ENCODE measurements at regions not wholly inside any gene's neighbourhood (a gene's known extent, or its start where the extent isn't known, plus 50 kb on each side); places are given as distances from the start of the nearest gene placed in this dataset.

GRCh38 chr17:74059479-74060240 is 143.8 kb upstream of the RPL38 start:
- no peak for DNase-seq (ENCODE audit: extremely low read depth in 1 of 2, low read depth in 1 of 2)

- no peak for DNase-seq (ENCODE audit: extremely low read depth in 1 of 2, low read depth in 1 of 2)
Observed at GRCh38 chr17:74061758-74062157, 141.7 kb upstream of the RPL38 start.

- no peak for DNase-seq (ENCODE audit: extremely low read depth in 1 of 2, low read depth in 1 of 2)
Observed at GRCh38 chr17:74062234-74062633, 141.2 kb upstream of the RPL38 start.

GRCh38 chr17:74063439-74063838 is 140.0 kb upstream of the RPL38 start:
- no peak for DNase-seq (ENCODE audit: extremely low read depth in 1 of 2, low read depth in 1 of 2)

DNA sequence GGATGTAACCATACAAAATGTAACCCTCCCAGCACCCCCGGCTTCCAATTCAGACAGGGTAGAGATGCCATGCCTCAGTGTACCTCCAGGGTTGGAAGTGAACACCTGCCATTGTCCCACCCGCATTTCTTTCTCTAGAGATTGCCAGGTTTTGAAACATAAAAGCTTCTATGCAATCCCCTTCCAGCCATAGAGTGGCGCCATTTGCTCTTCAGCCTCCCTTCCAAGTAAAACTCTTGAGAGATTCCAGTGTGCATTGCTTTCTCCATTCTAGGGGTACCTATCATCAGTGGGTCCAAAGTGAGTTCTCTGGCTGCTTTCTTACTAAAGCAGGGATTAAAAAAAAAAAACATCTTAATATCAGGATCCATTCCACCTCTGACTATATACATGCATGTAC is 133.1 kb upstream of the RPL38 start:
- DNase-seq (ENCODE audit: extremely low read depth in 1 of 2, low read depth in 1 of 2): no peak

DNA sequence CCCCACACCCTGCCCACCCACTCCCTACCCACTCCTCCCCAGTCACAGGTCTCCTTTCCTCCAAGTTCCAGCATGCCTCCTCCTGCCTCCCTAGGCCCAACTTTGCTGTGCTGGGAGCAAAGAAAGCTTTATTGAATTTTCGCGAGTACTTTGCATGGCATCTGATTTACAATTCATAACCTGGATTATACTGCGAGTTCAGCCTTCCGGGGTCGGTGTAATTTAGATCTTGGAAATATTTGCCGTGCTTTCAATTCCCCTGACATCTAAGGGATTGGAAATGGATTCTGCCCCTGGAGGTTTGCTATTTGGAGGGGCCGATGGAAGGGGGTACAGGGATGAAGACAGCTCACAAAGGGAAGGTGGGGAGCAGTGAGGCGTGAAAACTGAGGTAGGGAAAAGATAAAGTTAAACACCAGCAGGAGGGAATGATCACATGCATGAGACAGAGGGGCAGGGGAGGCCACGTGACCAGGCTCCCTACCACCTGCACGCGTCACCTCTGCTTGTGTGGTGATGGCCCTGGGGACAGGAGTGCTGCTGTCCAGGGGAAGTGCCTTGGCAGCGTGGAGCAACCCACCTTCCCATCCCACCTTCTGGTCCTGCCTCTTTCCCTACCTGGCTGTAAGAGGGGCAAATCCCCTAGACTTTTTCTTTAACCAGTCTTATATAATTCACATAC is 132.3 kb upstream of the RPL38 start:
- DNase-seq (ENCODE audit: extremely low read depth in 1 of 2, low read depth in 1 of 2): no peak

GRCh38 chr17:74072340-74072739 is 131.1 kb upstream of the RPL38 start:
- DNase-seq (ENCODE audit: extremely low read depth in 1 of 2, low read depth in 1 of 2): no peak

- no peak for DNase-seq (ENCODE audit: extremely low read depth in 1 of 2, low read depth in 1 of 2)
Observed at GRCh38 chr17:74076446-74076845, 127.0 kb upstream of the RPL38 start.

GRCh38 chr17:74077231-74077630 is 126.2 kb upstream of the RPL38 start:
- DNase-seq (ENCODE audit: extremely low read depth in 1 of 2, low read depth in 1 of 2): no peak

- DNase-seq (ENCODE audit: extremely low read depth in 1 of 2, low read depth in 1 of 2): no peak
Observed at GRCh38 chr17:74078363-74078941, 125.0 kb upstream of the RPL38 start.

DNA sequence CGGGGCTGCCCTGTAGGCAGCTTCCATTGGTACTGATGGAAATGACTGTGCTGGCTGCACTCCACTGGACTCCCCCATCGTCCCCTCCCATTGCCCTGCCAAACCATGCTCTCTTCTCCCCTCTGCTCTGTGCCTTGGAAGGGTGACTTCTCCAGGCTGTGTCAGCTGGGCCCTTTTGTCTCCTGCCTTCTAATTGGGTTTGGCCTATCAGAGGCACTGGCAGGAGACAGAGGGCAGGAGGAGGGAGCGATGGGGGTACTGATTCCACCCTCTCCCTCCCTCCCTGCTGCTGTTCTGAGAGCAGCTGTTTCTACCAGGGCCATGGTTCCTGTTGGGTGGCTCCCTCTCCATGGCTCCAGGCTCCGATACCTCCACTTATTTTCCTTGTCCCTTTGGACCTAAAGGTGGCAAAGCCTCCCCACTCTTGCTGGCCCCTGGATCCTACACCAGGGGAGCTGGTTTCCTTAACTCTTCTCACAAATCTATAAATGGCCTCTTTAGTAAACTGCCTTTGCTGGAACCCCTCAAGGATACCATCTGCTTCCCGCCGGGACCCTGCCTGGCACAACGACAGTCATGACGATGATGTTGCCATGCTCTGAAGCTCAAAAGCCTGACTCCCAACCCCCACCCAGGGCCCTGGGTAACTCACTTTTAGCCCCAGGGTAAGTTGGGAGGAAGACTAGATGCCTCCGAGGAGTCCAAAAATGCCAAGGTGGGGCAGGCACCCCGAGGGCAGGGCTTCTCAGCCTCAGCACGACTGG is 123.8 kb upstream of the RPL38 start:
- DNase-seq (ENCODE audit: extremely low read depth in 1 of 2, low read depth in 1 of 2): no peak

GRCh38 chr17:74080656-74081582 is 122.6 kb upstream of the RPL38 start:
- no peak for DNase-seq (ENCODE audit: extremely low read depth in 1 of 2, low read depth in 1 of 2)

DNA sequence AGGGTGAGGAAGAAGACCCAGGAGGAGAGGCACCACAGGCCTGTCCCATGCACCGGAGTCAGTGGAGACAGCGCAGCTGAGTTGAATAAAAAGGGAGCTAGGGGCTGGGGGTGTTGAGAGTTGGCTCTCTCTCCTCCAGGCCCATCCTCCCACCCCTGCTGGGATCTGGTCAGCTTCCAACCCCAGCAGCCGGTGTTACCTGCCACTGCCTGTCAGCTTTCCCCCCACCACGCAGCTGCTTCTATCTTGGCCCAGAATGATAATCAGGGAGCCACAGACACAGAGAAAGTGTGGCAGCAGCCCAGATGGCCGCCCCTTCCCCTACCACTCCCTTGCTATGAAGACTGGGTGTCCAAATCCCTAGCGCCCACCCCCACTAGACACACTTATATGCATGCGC is 120.6 kb upstream of the RPL38 start:
- DNase-seq (ENCODE audit: extremely low read depth in 1 of 2, low read depth in 1 of 2): no peak

DNA sequence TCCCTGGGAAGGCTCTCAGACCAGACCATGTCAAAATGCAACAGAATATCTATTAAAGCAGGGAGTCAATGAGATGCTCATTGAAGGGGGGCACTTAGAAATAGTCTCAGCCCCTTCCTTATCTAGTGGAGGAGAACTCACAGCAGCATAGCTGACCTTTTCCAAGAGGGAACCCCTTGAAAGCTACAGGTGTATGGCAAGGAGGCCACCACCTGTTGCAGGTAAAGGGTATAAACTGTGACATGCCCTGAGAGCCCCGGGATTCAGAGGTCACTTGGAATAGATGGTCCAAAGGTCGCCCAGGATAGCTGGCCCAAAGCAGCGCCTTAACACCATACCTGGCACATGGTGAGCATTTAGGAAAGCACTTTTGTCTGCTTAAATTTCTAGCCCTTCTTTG is 120.2 kb upstream of the RPL38 start:
- no peak for DNase-seq (ENCODE audit: extremely low read depth in 1 of 2, low read depth in 1 of 2)

GRCh38 chr17:74085434-74085833 is 118.0 kb upstream of the RPL38 start:
- DNase-seq (ENCODE audit: extremely low read depth in 1 of 2, low read depth in 1 of 2): no peak

- DNase-seq (ENCODE audit: extremely low read depth in 1 of 2, low read depth in 1 of 2): no peak
Observed at GRCh38 chr17:74087002-74087585, 116.4 kb upstream of the RPL38 start.

GRCh38 chr17:74088285-74088933 is 115.1 kb upstream of the RPL38 start:
- no peak for DNase-seq (ENCODE audit: extremely low read depth in 1 of 2, low read depth in 1 of 2)

- DNase-seq (ENCODE audit: extremely low read depth in 1 of 2, low read depth in 1 of 2): no peak
Observed at GRCh38 chr17:74088934-74089329, 114.5 kb upstream of the RPL38 start.

DNA sequence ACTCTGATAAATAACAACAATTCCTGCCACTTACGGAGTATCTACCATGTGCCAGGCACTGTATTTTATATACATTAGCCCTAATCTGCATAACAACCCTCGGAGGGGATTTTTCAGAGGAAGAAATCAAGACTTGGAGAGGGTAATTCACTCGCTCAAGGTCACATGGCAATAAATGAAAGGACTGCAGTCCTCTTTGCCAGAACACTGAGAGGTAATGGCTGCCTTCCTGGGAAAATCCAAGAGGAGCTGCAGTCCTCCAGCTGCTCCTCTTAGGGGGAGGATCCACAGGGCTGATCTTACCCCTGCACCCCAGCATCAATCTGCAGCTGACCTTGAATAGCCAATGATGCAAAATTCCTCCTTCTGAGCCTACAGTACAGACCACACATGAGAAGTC is 114.1 kb upstream of the RPL38 start:
- no peak for DNase-seq (ENCODE audit: extremely low read depth in 1 of 2, low read depth in 1 of 2)
